ENCODE measurements at regions not wholly inside any gene's neighbourhood (a gene's known extent, or its start where the extent isn't known, plus 50 kb on each side); places are given as distances from the start of the nearest gene placed in this dataset.

GRCh38 chr18:5064841-5065370, 132.2 kb downstream of the AKAIN1 start:
- in situ Hi-C loops (cut with MboI; ENCODE audit: low pct_unique_long_range_greater_than_20kb, low sequenced_read_pairs, unreplicated experiment): loop anchor here (25.0 kb wide), 1 partner anchor 953 kb away; no protein-coding TSS in a partner anchor
- DNase-seq (ENCODE audit: low spot score): no peak
- TF ChIP-seq, protein P1, sequence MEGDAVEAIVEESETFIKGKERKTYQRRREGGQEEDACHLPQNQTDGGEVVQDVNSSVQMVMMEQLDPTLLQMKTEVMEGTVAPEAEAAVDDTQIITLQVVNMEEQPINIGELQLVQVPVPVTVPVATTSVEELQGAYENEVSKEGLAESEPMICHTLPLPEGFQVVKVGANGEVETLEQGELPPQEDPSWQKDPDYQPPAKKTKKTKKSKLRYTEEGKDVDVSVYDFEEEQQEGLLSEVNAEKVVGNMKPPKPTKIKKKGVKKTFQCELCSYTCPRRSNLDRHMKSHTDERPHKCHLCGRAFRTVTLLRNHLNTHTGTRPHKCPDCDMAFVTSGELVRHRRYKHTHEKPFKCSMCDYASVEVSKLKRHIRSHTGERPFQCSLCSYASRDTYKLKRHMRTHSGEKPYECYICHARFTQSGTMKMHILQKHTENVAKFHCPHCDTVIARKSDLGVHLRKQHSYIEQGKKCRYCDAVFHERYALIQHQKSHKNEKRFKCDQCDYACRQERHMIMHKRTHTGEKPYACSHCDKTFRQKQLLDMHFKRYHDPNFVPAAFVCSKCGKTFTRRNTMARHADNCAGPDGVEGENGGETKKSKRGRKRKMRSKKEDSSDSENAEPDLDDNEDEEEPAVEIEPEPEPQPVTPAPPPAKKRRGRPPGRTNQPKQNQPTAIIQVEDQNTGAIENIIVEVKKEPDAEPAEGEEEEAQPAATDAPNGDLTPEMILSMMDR (IDR thresholded peaks at IDR 0.05; ENCODE audit: extremely low read depth, insufficient read depth, missing control alignments): no peak

DNA sequence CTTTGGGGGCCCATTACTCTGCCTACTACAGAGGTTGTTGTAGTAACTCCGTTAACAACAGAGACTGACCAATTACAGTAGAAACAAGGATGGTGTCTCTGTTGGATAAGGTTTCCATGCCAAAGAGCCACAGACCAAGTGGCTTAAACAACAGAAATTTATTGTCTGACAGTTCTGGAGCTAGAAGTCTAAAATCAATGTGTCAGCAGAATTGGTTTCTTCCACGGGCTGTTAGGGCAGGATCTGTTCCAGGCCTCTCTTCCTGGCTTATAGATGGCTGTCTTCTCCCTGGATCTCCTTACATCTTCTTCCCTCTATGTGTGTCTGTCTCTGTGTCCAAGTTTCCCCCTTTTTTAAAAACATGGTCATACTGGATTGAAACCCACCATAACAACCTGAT, 135.3 kb downstream of the AKAIN1 start:
- TF ChIP-seq, protein P1 (IDR thresholded peaks at IDR 0.05; ENCODE audit: extremely low read depth, insufficient read depth, missing control alignments): no peak
- in situ Hi-C loops (cut with MboI; ENCODE audit: low pct_unique_long_range_greater_than_20kb, low sequenced_read_pairs, unreplicated experiment): loop anchor here (25.0 kb wide), 1 partner anchor 949 kb away; no protein-coding TSS in a partner anchor
- no peak for DNase-seq (ENCODE audit: low spot score)

- in situ Hi-C loops (cut with MboI; ENCODE audit: low pct_unique_long_range_greater_than_20kb, low sequenced_read_pairs, unreplicated experiment): loop anchor here (25.0 kb wide), 1 partner anchor 948 kb away; no protein-coding TSS in a partner anchor
- TF ChIP-seq, protein P1 (IDR thresholded peaks at IDR 0.05; ENCODE audit: extremely low read depth, insufficient read depth, missing control alignments): no peak
- DNase-seq (ENCODE audit: low spot score): no peak
Measured at GRCh38 chr18:5060543-5060942, 136.5 kb downstream of the AKAIN1 start.

GRCh38 chr18:5059696-5060032, 137.4 kb downstream of the AKAIN1 start:
- DNase-seq (ENCODE audit: low spot score): no peak
- in situ Hi-C loops (cut with MboI; ENCODE audit: low pct_unique_long_range_greater_than_20kb, low sequenced_read_pairs, unreplicated experiment): loop anchor here (25.0 kb wide), 1 partner anchor 947 kb away; no protein-coding TSS in a partner anchor
- TF ChIP-seq, protein P1 (IDR thresholded peaks at IDR 0.05; ENCODE audit: extremely low read depth, insufficient read depth, missing control alignments): no peak

- in situ Hi-C loops (cut with MboI; ENCODE audit: low pct_unique_long_range_greater_than_20kb, low sequenced_read_pairs, unreplicated experiment): loop anchor here (25.0 kb wide), 1 partner anchor 947 kb away; no protein-coding TSS in a partner anchor
- DNase-seq (ENCODE audit: low spot score): no peak
- TF ChIP-seq, protein P1 (IDR thresholded peaks at IDR 0.05; ENCODE audit: extremely low read depth, insufficient read depth, missing control alignments): no peak
Measured at GRCh38 chr18:5058768-5059695, 138.0 kb downstream of the AKAIN1 start.

DNA sequence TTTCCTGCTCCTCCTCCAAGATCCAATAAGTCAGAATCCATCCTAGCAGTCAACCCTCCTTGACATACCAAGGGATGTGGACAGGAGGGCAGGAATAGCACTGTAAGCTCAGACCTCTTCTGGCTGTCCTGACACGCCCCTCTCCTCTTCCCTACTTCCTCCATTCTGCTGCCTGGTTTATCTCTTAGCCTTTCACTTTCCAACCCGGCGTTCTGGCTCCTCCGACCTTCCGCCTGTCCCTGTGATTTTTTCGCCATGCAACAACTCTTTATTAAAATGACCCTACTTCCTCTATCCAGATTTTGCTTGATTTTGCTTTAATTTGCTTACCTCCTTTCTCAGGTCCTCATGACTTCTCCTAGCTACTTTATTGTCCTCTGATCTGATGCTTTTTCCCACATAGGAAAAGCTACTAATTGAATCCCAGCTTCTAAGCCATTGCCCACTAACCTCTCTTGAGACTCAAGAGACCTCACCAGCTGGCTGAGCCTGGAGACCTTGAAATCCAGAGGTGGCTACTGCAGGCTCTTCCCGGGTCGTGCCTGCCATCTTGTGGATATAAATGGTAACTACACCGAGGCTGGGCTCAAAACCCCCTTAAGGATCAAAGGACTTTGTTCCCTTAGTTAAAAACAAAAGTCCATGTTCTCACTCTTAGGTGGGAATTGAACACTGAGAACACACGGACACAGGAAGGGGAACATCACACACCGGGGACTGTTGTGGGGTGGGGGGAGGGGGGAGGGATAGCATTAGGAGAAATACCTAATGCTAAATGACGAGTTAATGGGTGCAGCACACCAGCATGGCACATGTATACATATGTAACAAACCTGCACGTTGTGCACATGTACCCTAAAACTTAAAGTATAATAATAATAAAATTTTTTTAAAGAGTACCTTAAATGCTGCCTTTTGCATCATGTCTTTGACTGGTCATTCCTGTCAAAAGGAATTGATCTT, 139.4 kb downstream of the AKAIN1 start:
- TF ChIP-seq, protein P1 (IDR thresholded peaks at IDR 0.05; ENCODE audit: extremely low read depth, insufficient read depth, missing control alignments): peak; percentile 77
- DNase-seq (ENCODE audit: low spot score): peak; percentile 48
- in situ Hi-C loops (cut with MboI; ENCODE audit: low pct_unique_long_range_greater_than_20kb, low sequenced_read_pairs, unreplicated experiment): loop anchor here (25.0 kb wide), 1 partner anchor 945 kb away; no protein-coding TSS in a partner anchor
